ENCODE measurements at regions not wholly inside any gene's neighbourhood (a gene's known extent, or its start where the extent isn't known, plus 50 kb on each side); places are given as distances from the start of the nearest gene placed in this dataset.

- H3K27me3 Mint-ChIP-seq (ENCODE audit: low read depth, poor library complexity), result peaks cover 33% of the 10 kb centered on the region
- DNase-seq, result no peak
- H3K4me3 Mint-ChIP-seq, result no peak overlapping the region
- H3K9me3 Mint-ChIP-seq, result peaks cover 23% of the 10 kb centered on the region
- no peaks in the 10 kb centered on the region for H3K4me1 Mint-ChIP-seq
- no peaks in the 10 kb centered on the region for H3K36me3 Mint-ChIP-seq (ENCODE audit: low read depth)
- no peak for TF ChIP-seq CTCF (IDR thresholded peaks at IDR 0.05)
- H3K27ac Mint-ChIP-seq, result no peak overlapping the region
These were observed 115.1 kb upstream of the MVB12B start for GRCh38 chr9:126211441-126212074.

DNA sequence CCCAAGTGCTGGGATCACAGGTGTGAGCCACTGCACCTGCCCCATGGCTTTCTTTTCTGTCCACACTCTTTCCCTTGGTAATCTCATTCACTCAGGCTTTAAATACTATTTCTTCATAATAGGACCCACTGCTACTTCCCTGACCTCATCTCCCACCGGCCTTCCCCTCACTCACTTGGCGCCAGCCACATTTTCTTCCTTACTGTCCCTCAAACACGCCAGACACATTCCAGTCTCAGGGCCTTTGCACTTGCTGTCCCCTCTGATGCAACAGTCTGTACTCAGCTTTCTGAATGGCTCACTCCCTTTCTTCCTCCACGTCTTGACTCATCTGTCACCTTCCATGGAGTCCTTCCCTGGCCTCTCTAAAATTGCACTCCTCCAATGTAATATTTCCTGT, 111.1 kb upstream of the MVB12B start:
- no peak for TF ChIP-seq CTCF (IDR thresholded peaks at IDR 0.05)
- Mint-ChIP-seq H3K27ac (no peak overlapping the region), H3K9me3 (peaks cover 26% of the 10 kb centered on the region), H3K27me3 (ENCODE audit: low read depth, poor library complexity) (peaks cover 21% of the 10 kb centered on the region), H3K36me3 (ENCODE audit: low read depth) (no peaks in the 10 kb centered on the region), H3K4me1 (peaks cover 21% of the 10 kb centered on the region), H3K4me3 (no peak overlapping the region)
- no peak for DNase-seq

- Mint-ChIP-seq H3K27ac (no peak overlapping the region), H3K36me3 (ENCODE audit: low read depth) (no peaks in the 10 kb centered on the region), H3K4me3 (no peak overlapping the region), H3K9me3 (peaks cover 40% of the 10 kb centered on the region), H3K4me1 (peaks cover 21% of the 10 kb centered on the region), H3K27me3 (ENCODE audit: low read depth, poor library complexity) (peaks cover 28% of the 10 kb centered on the region)
- DNase-seq, result no peak
- TF ChIP-seq CTCF (IDR thresholded peaks at IDR 0.05), result no peak
These were observed 109.8 kb upstream of the MVB12B start for GRCh38 chr9:126216826-126217225.

DNA sequence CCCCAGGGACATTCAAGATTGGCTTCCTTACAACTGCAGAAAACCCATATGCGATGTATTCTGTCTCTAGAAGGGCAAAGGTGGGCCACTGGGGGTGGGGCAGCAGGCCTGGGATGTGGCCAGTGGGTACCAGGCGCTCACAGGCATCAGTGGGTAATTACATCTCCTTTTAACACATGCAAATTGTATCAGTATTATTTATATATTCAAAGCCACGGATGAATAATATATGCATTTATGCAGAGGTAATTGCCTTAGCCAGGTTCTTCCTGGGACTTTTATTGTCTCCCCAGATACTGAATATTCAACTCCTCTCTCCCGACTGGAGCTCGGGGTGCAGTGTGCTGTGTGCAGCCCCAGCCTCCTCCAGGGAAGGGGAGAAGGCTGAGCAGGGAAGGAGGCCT, 109.4 kb upstream of the MVB12B start:
- no peak for TF ChIP-seq CTCF (IDR thresholded peaks at IDR 0.05)
- peaks cover 44% of the 10 kb centered on the region for H3K9me3 Mint-ChIP-seq

GRCh38 chr9:126217797-126218196, 108.8 kb upstream of the MVB12B start:
- Mint-ChIP-seq H3K36me3 (ENCODE audit: low read depth) (no peaks in the 10 kb centered on the region), H3K4me1 (peaks cover 21% of the 10 kb centered on the region), H3K27ac (no peak overlapping the region), H3K9me3 (peaks cover 46% of the 10 kb centered on the region), H3K4me3 (no peak overlapping the region), H3K27me3 (ENCODE audit: low read depth, poor library complexity) (peaks cover 35% of the 10 kb centered on the region)
- no peak for TF ChIP-seq CTCF (IDR thresholded peaks at IDR 0.05)
- DNase-seq, result no peak

More for the DNA sequence above, 109.4 kb upstream of the MVB12B start:
- no peak for DNase-seq
- Mint-ChIP-seq H3K27ac (no peak overlapping the region), H3K4me3 (no peak overlapping the region), H3K36me3 (ENCODE audit: low read depth) (no peaks in the 10 kb centered on the region), H3K4me1 (peaks cover 21% of the 10 kb centered on the region), H3K27me3 (ENCODE audit: low read depth, poor library complexity) (peaks cover 32% of the 10 kb centered on the region)

All from nephron progenitor cell (in vitro differentiated cells).